ENCODE measurements at regions not wholly inside any gene's neighbourhood (a gene's known extent, or its start where the extent isn't known, plus 50 kb on each side); places are given as distances from the start of the nearest gene placed in this dataset.
"Not testable (repeated sequence)": the region's sequence is repeated elsewhere in the genome, so short reads cannot be mapped to it uniquely, and the experiment has no call there.

DNA sequence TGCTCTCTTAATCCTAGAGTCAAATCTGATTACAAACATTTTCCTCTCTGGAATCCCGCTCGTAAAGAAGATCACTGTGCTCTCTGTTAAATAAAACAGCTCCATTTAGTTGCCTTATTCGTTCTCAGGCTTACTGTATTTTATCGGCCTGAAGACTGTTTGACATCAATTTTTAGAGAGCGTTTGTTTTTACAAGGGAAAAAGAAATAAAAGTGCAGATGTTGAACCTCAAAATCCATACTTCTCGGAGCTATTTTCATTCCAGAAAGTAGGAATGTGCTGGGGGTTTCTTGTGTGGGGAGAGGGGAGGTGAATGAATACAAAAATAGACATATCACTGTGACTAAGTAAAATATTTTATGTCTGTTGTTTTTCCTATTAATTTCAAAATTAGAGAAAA, 140.1 kb downstream of the ARRDC4 start:
- H3K4me1 Mint-ChIP-seq (ENCODE audit: insufficient read depth, unreplicated experiment); H3K4me3 Mint-ChIP-seq (ENCODE audit: unreplicated experiment); CTCF ChIA-PET; POLR2A ChIA-PET; H3K27me3 Mint-ChIP-seq (ENCODE audit: insufficient read depth, unreplicated experiment); intact Hi-C loops (cut with micrococcal nuclease); H3K27ac Mint-ChIP-seq (ENCODE audit: low read depth, unreplicated experiment); H3K36me3 Mint-ChIP-seq (ENCODE audit: insufficient read depth, unreplicated experiment); H3K9me3 Mint-ChIP-seq (ENCODE audit: unreplicated experiment); DNase-seq (ENCODE audit: unreplicated experiment); BruUV-seq (replicated peaks): not testable (repeated sequence)

GRCh38 chr15:98103570-98103969, 143.1 kb downstream of the ARRDC4 start:
- Mint-ChIP-seq H3K27ac (ENCODE audit: low read depth, unreplicated experiment) (no peak overlapping the region), H3K4me3 (ENCODE audit: unreplicated experiment) (no peak overlapping the region), H3K4me1 (ENCODE audit: insufficient read depth, unreplicated experiment) (no peaks in the 10 kb centered on the region), H3K9me3 (ENCODE audit: unreplicated experiment) (no peaks in the 10 kb centered on the region), H3K36me3 (ENCODE audit: insufficient read depth, unreplicated experiment) (no peaks in the 10 kb centered on the region), H3K27me3 (ENCODE audit: insufficient read depth, unreplicated experiment) (no peaks in the 10 kb centered on the region)
- POLR2A ChIA-PET, result no interaction called here
- TF ChIP-seq, protein P1, sequence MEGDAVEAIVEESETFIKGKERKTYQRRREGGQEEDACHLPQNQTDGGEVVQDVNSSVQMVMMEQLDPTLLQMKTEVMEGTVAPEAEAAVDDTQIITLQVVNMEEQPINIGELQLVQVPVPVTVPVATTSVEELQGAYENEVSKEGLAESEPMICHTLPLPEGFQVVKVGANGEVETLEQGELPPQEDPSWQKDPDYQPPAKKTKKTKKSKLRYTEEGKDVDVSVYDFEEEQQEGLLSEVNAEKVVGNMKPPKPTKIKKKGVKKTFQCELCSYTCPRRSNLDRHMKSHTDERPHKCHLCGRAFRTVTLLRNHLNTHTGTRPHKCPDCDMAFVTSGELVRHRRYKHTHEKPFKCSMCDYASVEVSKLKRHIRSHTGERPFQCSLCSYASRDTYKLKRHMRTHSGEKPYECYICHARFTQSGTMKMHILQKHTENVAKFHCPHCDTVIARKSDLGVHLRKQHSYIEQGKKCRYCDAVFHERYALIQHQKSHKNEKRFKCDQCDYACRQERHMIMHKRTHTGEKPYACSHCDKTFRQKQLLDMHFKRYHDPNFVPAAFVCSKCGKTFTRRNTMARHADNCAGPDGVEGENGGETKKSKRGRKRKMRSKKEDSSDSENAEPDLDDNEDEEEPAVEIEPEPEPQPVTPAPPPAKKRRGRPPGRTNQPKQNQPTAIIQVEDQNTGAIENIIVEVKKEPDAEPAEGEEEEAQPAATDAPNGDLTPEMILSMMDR (IDR thresholded peaks at IDR 0.05; ENCODE audit: unreplicated experiment), result no peak
- DNase-seq (ENCODE audit: unreplicated experiment), result no peak
- CTCF ChIA-PET, result interaction anchor here (0.6 to 0.9 kb wide), 2 partner anchors 12 to 281 kb away, joined by 3 to 4 read pairs; no protein-coding TSS in a partner anchor
- BruUV-seq (replicated peaks), result no TSS peak
- intact Hi-C loops (cut with micrococcal nuclease), result no loop called here

DNA sequence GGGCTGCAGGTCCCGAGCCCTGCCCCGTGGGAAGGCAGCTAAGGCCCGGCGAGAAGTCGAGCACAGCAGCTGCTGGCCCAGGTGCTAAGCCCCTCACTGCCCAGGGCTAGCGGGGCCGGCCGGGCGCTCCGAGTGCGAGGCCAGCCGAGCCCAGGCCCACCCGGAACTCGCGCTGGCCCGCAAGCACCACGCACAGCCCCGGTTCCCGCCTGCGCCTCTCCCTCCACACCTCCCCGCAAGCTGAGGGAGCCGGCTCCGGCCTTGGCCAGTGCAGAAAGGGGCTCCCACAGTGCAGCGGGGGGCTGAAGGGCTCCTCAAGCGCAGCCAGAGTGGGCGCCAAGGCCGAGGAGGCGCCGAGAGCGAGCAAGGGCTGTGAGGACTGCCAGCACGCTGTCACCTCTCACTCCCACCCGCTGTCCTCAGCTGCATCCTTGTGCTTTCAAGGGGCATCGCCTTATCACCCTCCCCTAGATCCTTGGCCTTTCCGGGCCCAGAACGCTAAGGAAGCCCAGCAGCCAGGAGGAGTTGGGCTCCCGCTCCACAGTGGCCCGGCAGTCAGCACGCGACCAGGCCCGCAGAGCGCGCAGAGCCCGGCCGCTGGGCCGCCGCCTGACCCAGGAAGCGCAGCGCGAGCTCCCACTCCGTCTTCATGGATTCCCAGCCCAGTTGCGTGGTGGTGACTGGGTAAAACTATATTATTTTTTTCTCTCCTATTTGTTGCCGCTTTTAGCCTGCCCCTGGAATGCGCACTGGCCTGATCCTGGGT, 144.1 kb downstream of the ARRDC4 start:
- BruUV-seq (replicated peaks); intact Hi-C loops (cut with micrococcal nuclease); H3K4me3 Mint-ChIP-seq (ENCODE audit: unreplicated experiment); POLR2A ChIA-PET; H3K9me3 Mint-ChIP-seq (ENCODE audit: unreplicated experiment); DNase-seq (ENCODE audit: unreplicated experiment); H3K27ac Mint-ChIP-seq (ENCODE audit: low read depth, unreplicated experiment); CTCF ChIA-PET; H3K27me3 Mint-ChIP-seq (ENCODE audit: insufficient read depth, unreplicated experiment); H3K4me1 Mint-ChIP-seq (ENCODE audit: insufficient read depth, unreplicated experiment); H3K36me3 Mint-ChIP-seq (ENCODE audit: insufficient read depth, unreplicated experiment): not testable (repeated sequence)

DNA sequence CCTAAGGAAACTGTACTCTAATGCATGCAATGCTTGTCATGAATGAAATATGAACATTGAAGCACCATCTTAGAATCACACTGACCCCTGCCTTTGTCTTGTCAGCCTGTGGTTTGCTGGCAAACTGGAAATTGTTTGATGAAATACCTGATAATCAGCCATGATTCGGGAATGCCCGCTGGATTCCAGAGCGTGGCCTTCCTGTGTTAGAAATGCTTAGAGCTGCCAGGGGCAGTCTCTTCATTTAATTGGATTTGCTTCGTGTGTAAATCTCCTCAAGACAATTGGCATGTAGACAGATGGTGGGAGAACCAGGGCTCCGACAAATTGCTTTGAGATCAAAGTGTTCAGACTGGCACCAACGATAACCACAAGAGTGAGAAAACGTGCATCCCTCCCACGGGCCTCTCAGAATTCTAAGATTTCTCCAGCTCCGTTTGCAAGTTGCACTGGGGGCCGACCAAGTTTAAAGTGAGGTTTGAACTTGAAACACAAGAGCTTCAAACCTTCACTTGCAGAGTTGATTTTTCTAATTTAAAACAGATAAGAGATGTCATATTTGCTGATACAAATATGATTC, 146.2 kb downstream of the ARRDC4 start:
- DNase-seq (ENCODE audit: unreplicated experiment); H3K4me1 Mint-ChIP-seq (ENCODE audit: insufficient read depth, unreplicated experiment): not testable (repeated sequence)

DNA sequence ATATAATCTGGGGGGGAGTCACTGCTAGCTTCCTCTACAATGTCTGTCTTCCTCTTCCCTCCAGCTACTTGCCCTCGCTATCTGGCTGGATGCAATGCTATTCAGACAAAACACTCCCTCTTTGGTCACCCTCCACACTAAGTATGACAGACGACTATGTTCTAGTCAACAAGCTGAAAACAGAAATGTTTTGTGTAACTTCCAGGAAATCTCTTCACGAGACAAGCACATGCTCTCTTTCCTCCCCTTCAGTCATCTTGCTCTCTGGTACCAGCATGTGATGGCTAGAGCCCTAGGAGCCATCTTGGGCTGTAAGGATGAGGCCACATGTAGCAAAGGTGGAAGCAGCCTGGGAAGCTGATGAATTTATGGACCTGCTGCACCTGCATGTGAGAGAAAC, 151.3 kb downstream of the ARRDC4 start:
- intact Hi-C loops (cut with micrococcal nuclease), result no loop called here
- POLR2A ChIA-PET, result no interaction called here
- Mint-ChIP-seq H3K9me3 (ENCODE audit: unreplicated experiment) (no peaks in the 10 kb centered on the region), H3K27ac (ENCODE audit: low read depth, unreplicated experiment) (no peak overlapping the region), H3K36me3 (ENCODE audit: insufficient read depth, unreplicated experiment) (no peaks in the 10 kb centered on the region), H3K4me3 (ENCODE audit: unreplicated experiment) (no peak overlapping the region), H3K27me3 (ENCODE audit: insufficient read depth, unreplicated experiment) (no peaks in the 10 kb centered on the region), H3K4me1 (ENCODE audit: insufficient read depth, unreplicated experiment) (no peaks in the 10 kb centered on the region)
- TF ChIP-seq, protein P1 (IDR thresholded peaks at IDR 0.05; ENCODE audit: unreplicated experiment), result no peak
- BruUV-seq (replicated peaks), result no TSS peak
- DNase-seq (ENCODE audit: unreplicated experiment), result no peak
- CTCF ChIA-PET, result no interaction called here

More for the DNA sequence above, 146.2 kb downstream of the ARRDC4 start:
- H3K36me3 Mint-ChIP-seq (ENCODE audit: insufficient read depth, unreplicated experiment); H3K27ac Mint-ChIP-seq (ENCODE audit: low read depth, unreplicated experiment); POLR2A ChIA-PET; BruUV-seq (replicated peaks); intact Hi-C loops (cut with micrococcal nuclease); H3K27me3 Mint-ChIP-seq (ENCODE audit: insufficient read depth, unreplicated experiment); H3K4me3 Mint-ChIP-seq (ENCODE audit: unreplicated experiment); CTCF ChIA-PET; H3K9me3 Mint-ChIP-seq (ENCODE audit: unreplicated experiment): not testable (repeated sequence)
